Trophoblast cell (in vitro differentiated cells and primary cell): ENCODE measurements at regions not wholly inside any gene's neighbourhood (a gene's known extent, or its start where the extent isn't known, plus 50 kb on each side); places are given as distances from the start of the nearest gene placed in this dataset.

Experiments
- DNase-seq, 2 donors: peaks; one replicate each; pipeline ENCODE4 v3.0.0-alpha.2; 2016
- H2AFZ ChIP-seq: 2 replicates; pipeline ENCODE4 v1.6.1; 2013; ENCODE audit warnings: low read length, moderate library complexity, mild to moderate bottlenecking; ENCODE audit not compliant: insufficient read depth, poor library complexity
- H2AK5ac ChIP-seq: 2 replicates; pipeline ENCODE4 v1.6.1; 2013; ENCODE audit warnings: mild to moderate bottlenecking, low read length
- H2BK120ac ChIP-seq: 2 replicates; pipeline ENCODE4 v1.6.1; 2013; ENCODE audit warnings: low read length, mild to moderate bottlenecking, moderate library complexity; ENCODE audit not compliant: insufficient read depth, poor library complexity
- H2BK12ac ChIP-seq: 2 replicates; pipeline ENCODE4 v1.6.1; 2013; ENCODE audit warnings: mild to moderate bottlenecking, low read length, moderate library complexity
- H2BK5ac ChIP-seq: 2 replicates; pipeline ENCODE4 v1.6.1; 2013; ENCODE audit warnings: low read length, low read depth, moderate library complexity, mild to moderate bottlenecking; ENCODE audit not compliant: poor library complexity
- H3K14ac ChIP-seq: 2 replicates; pipeline ENCODE4 v1.6.1; 2013; ENCODE audit warnings: mild to moderate bottlenecking, low read length
- H3K18ac ChIP-seq: 2 replicates; pipeline ENCODE4 v1.6.1; 2013; ENCODE audit warnings: mild to moderate bottlenecking, low read length
- H3K23ac ChIP-seq: 2 replicates; pipeline ENCODE4 v1.6.1; 2013; ENCODE audit warnings: low read length
- H3K27ac ChIP-seq: 2 replicates; pipeline ENCODE4 v1.5.1; 2013; ENCODE audit warnings: low read depth, mild to moderate bottlenecking, inconsistent platforms, low read length, moderate library complexity
- H3K27me3 ChIP-seq: 2 replicates; pipeline ENCODE4 v1.6.1; 2013; ENCODE audit warnings: inconsistent platforms, mild to moderate bottlenecking, low read length, moderate library complexity; ENCODE audit not compliant: insufficient read depth
- H3K36me3 ChIP-seq, 2 experiments: 1 replicate in 1 of 2; 2 replicates in 1 of 2; pipeline ENCODE4 v1.6.1; 2013; ENCODE audit warnings: low read length in 2 of 2, mild to moderate bottlenecking in 2 of 2, moderate library complexity in 1 of 2; ENCODE audit not compliant: insufficient read depth in 2 of 2, control insufficient read depth in 1 of 2
- H3K4ac ChIP-seq: 2 replicates; pipeline ENCODE4 v1.6.1; 2013; ENCODE audit warnings: low read depth, mild to moderate bottlenecking, low read length, moderate library complexity
- H3K4me1 ChIP-seq, 2 experiments: 1 replicate in 1 of 2; 2 replicates in 1 of 2; pipeline ENCODE4 v1.6.1; 2013; ENCODE audit warnings: low read length in 2 of 2, mild to moderate bottlenecking in 2 of 2, moderate library complexity in 1 of 2; ENCODE audit not compliant: insufficient read depth in 2 of 2, control insufficient read depth in 1 of 2
- H3K4me2 ChIP-seq: 2 replicates; pipeline ENCODE4 v1.6.1; 2013; ENCODE audit warnings: inconsistent platforms, mild to moderate bottlenecking, low read length, moderate library complexity
- H3K4me3 ChIP-seq: 2 replicates; pipeline ENCODE4 v1.5.1; 2013; ENCODE audit warnings: mild to moderate bottlenecking, low read depth, low read length, inconsistent platforms
- H3K79me1 ChIP-seq: one replicate; pipeline ENCODE4 v1.6.1; 2013; ENCODE audit warnings: low read length
- H3K79me2 ChIP-seq: 2 replicates; pipeline ENCODE4 v1.6.1; 2013; ENCODE audit warnings: low read length, mild to moderate bottlenecking; ENCODE audit not compliant: control insufficient read depth, insufficient read depth, poor library complexity
- H3K9ac ChIP-seq: 2 replicates; pipeline ENCODE4 v1.6.1; 2013; ENCODE audit warnings: mild to moderate bottlenecking, low read length
- H3K9me3 ChIP-seq: 2 replicates; pipeline ENCODE4 v1.6.1; 2013; ENCODE audit warnings: low read depth, mild to moderate bottlenecking, control low read depth, inconsistent platforms, low read length; ENCODE audit not compliant: insufficient read depth
- H4K12ac ChIP-seq: 2 replicates; pipeline ENCODE4 v1.6.1; 2013; ENCODE audit warnings: low read depth, mild to moderate bottlenecking, low read length, moderate library complexity
- H4K8ac ChIP-seq: 2 replicates; pipeline ENCODE4 v1.6.1; 2013; ENCODE audit warnings: low read depth, mild to moderate bottlenecking, low read length, moderate library complexity
- H4K91ac ChIP-seq: one replicate; pipeline ENCODE4 v1.6.1; 2013; ENCODE audit warnings: low read depth, mild to moderate bottlenecking, low read length, moderate library complexity
- WGBS: extraction: QIAGEN DNeasy Blood & Tissue Kit; methylation state at CpG from one replicate; pipeline ENCODE4 v1.1.7; 2013; ENCODE audit warnings: missing lambda C conversion rate; ENCODE audit not compliant: insufficient read length, insufficient coverage; ENCODE audit errors: extremely low coverage; 5-methylcytosine and 5-hydroxymethylcytosine counted together

- Histone ChIP-seq H3K9ac (no peak overlapping the region), H3K14ac (no peak overlapping the region), H3K36me3 (no peaks in the 10 kb centered on the region), H3K23ac (no peak overlapping the region), H3K4me1 (no peaks in the 10 kb centered on the region), H3K79me2 (no peaks in the 10 kb centered on the region), H3K27ac (no peak overlapping the region), H3K4me3 (no peak overlapping the region), H4K12ac (no peak overlapping the region), H2BK120ac (no peak overlapping the region), H3K4ac (no peak overlapping the region), H3K79me1 (no peaks in the 10 kb centered on the region), H3K9me3 (no peaks in the 10 kb centered on the region), H2AFZ (no peak overlapping the region), H4K8ac (no peak overlapping the region), H3K4me2 (no peak overlapping the region), H3K27me3 (no peaks in the 10 kb centered on the region), H3K18ac (no peak overlapping the region), H4K91ac (no peak overlapping the region), H2AK5ac (no peak overlapping the region), H2BK12ac (no peak overlapping the region), H2BK5ac (no peak overlapping the region)
- no peak for DNase-seq
- no CpG with 5 or more reads among the region's 2 CpGs for WGBS
Measured at GRCh38 chr3:176302271-176302670, 895.0 kb downstream of the TBL1XR1 start.

GRCh38 chr3:176296066-176296597 lies 901.1 kb downstream of the TBL1XR1 start:
- Histone ChIP-seq H3K23ac (no peak overlapping the region), H4K8ac (no peak overlapping the region), H3K9ac (no peak overlapping the region), H3K9me3 (no peaks in the 10 kb centered on the region), H2BK12ac (no peak overlapping the region), H3K4me1 (no peaks in the 10 kb centered on the region), H3K4me3 (no peak overlapping the region), H3K4me2 (no peak overlapping the region), H2AFZ (no peak overlapping the region), H4K12ac (no peak overlapping the region), H3K79me1 (no peaks in the 10 kb centered on the region), H3K27ac (no peak overlapping the region), H3K18ac (no peak overlapping the region), H3K27me3 (no peaks in the 10 kb centered on the region), H2BK5ac (no peak overlapping the region), H4K91ac (no peak overlapping the region), H3K4ac (no peak overlapping the region), H3K14ac (no peak overlapping the region), H3K36me3 (no peaks in the 10 kb centered on the region), H2BK120ac (no peak overlapping the region), H3K79me2 (no peaks in the 10 kb centered on the region), H2AK5ac (no peak overlapping the region)
- peak in 1 of 2 donors; percentile 18 for DNase-seq
- no CpG with 5 or more reads among the region's 1 CpG for WGBS

DNA sequence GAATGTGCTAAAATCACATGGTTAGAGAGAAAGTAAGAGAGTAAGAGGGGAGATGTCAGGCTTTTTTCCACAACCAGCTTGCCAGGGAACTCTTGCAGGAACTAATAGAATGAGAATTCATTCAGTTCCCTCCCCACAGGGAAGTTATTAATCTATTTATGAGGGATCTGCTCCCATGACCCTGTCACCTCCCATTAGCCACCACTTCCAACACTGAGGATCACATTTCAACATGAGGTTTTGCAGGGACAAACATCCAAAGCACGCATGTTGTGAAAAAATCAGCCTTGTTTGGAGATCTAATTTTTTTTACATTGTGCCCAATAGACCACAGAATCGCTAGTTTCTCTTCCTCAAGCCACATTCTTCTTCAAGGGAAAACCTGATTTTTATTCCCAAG lies 904.0 kb downstream of the TBL1XR1 start:
- H3K4me3 ChIP-seq = no peak overlapping the region
- no peaks in the 10 kb centered on the region for H3K79me2 ChIP-seq
- H2BK5ac ChIP-seq = no peak overlapping the region

GRCh38 chr3:176286476-176287085 lies 910.7 kb downstream of the TBL1XR1 start:
- Histone ChIP-seq H3K27me3 (no peaks in the 10 kb centered on the region), H4K91ac (no peak overlapping the region), H2BK12ac (no peak overlapping the region), H3K4me1 (no peaks in the 10 kb centered on the region), H4K12ac (no peak overlapping the region), H2AFZ (no peak overlapping the region), H3K79me1 (no peaks in the 10 kb centered on the region), H2BK120ac (no peak overlapping the region), H3K9ac (no peak overlapping the region), H3K4me2 (no peak overlapping the region), H3K36me3 (no peaks in the 10 kb centered on the region), H2BK5ac (no peak overlapping the region), H3K27ac (no peak overlapping the region), H4K8ac (no peak overlapping the region), H3K14ac (no peak overlapping the region), H3K4ac (no peak overlapping the region), H3K9me3 (no peaks in the 10 kb centered on the region), H3K18ac (no peak overlapping the region), H2AK5ac (no peak overlapping the region), H3K4me3 (no peak overlapping the region), H3K79me2 (no peaks in the 10 kb centered on the region), H3K23ac (no peak overlapping the region)
- DNase-seq = no peak
- WGBS = no CpG with 5 or more reads among the region's 3 CpGs

More for the DNA sequence above, 904.0 kb downstream of the TBL1XR1 start:
- Histone ChIP-seq H4K12ac (no peak overlapping the region), H4K91ac (no peak overlapping the region), H3K27me3 (no peaks in the 10 kb centered on the region), H3K4me1 (no peaks in the 10 kb centered on the region), H3K23ac (no peak overlapping the region), H4K8ac (no peak overlapping the region), H3K9ac (no peak overlapping the region), H2BK120ac (no peak overlapping the region), H2AK5ac (no peak overlapping the region), H3K27ac (no peak overlapping the region), H3K18ac (no peak overlapping the region), H3K79me1 (no peaks in the 10 kb centered on the region), H3K14ac (no peak overlapping the region), H2BK12ac (no peak overlapping the region), H3K4me2 (no peak overlapping the region), H2AFZ (no peak overlapping the region), H3K9me3 (no peaks in the 10 kb centered on the region), H3K36me3 (no peaks in the 10 kb centered on the region), H3K4ac (no peak overlapping the region)
- peak in 1 of 2 donors; percentile 9 for DNase-seq
- WGBS = no CpG with 5 or more reads among the region's 2 CpGs
